ENCODE measurements at regions not wholly inside any gene's neighbourhood (a gene's known extent, or its start where the extent isn't known, plus 50 kb on each side); places are given as distances from the start of the nearest gene placed in this dataset.
A peak's percentile ranks its signal among the peaks of the same experiment; 100 is the strongest.

- no peak for FAIRE-seq
- POLR2A ChIA-PET = interaction anchor here (1.4 kb wide), 1 partner anchor 16 kb away, joined by 5 read pairs; no protein-coding TSS in a partner anchor
- no peak for TF ChIP-seq BORCS8-MEF2B (CRISPR knock-in tag; IDR thresholded peaks at IDR 0.05)
- TF ChIP-seq, protein P1, sequence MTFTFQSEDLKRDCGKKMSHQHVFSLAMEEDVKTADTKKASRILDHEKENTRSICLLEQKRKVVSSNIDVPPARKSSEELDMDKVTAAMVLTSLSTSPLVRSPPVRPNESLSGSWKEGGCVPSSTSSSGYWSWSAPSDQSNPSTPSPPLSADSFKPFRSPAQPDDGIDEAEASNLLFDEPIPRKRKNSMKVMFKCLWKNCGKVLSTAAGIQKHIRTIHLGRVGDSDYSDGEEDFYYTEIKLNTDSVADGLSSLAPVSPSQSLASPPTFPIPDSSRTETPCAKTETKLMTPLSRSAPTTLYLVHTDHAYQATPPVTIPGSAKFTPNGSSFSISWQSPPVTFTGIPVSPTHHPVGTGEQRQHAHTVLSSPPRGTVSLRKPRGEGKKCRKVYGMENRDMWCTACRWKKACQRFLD (CRISPR knock-in tag; IDR thresholded peaks at IDR 0.05; ENCODE audit: borderline replicate concordance) = no peak
- TF ChIP-seq SNAPC5 (CRISPR knock-in tag; IDR thresholded peaks at IDR 0.05; ENCODE audit: borderline replicate concordance) = no peak
- TF ChIP-seq ZHX2 (IDR thresholded peaks at IDR 0.05; ENCODE audit: low read depth) = no peak
- TF ChIP-seq ZHX2 (CRISPR knock-in tag; IDR thresholded peaks at IDR 0.05; ENCODE audit: borderline replicate concordance) = no peak
- no peak for TF ChIP-seq ZNF580 (CRISPR knock-in tag; IDR thresholded peaks at IDR 0.05; ENCODE audit: borderline replicate concordance, low read depth)
- no peak for TF ChIP-seq NFE2L1 (CRISPR knock-in tag; IDR thresholded peaks at IDR 0.05; ENCODE audit: borderline replicate concordance)
- no peak for TF ChIP-seq ASH2L (IDR thresholded peaks at IDR 0.05; ENCODE audit: insufficient read length, low read depth, low read length)
- TF ChIP-seq CBX1 (IDR thresholded peaks at IDR 0.05; ENCODE audit: low read depth) = no peak
- TF ChIP-seq PRDM10 (CRISPR knock-in tag; IDR thresholded peaks at IDR 0.05; ENCODE audit: low read depth) = no peak
- TF ChIP-seq, protein P2, sequence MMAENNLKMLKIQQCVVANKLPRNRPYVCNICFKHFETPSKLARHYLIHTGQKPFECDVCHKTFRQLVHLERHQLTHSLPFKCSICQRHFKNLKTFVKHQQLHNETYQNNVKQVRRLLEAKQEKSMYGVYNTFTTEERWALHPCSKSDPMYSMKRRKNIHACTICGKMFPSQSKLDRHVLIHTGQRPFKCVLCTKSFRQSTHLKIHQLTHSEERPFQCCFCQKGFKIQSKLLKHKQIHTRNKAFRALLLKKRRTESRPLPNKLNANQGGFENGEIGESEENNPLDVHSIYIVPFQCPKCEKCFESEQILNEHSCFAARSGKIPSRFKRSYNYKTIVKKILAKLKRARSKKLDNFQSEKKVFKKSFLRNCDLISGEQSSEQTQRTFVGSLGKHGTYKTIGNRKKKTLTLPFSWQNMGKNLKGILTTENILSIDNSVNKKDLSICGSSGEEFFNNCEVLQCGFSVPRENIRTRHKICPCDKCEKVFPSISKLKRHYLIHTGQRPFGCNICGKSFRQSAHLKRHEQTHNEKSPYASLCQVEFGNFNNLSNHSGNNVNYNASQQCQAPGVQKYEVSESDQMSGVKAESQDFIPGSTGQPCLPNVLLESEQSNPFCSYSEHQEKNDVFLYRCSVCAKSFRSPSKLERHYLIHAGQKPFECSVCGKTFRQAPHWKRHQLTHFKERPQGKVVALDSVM (CRISPR knock-in tag; IDR thresholded peaks at IDR 0.05) = no peak
These were observed 122.0 kb downstream of the WIF1 start for GRCh38 chr12:64999148-64999425.

More at GRCh38 chr12:64999148-64999425, 122.0 kb downstream of the WIF1 start:
- no peaks in the 10 kb centered on the region for H3K27me3 ChIP-seq (ENCODE audit: control insufficient read depth in 1 of 2, insufficient read depth in 2 of 2, low read length in 2 of 2)
- no peaks in the 10 kb centered on the region for H3K79me2 ChIP-seq (ENCODE audit: insufficient read depth, low read length)
- no peak overlapping the region for H2AFZ ChIP-seq (ENCODE audit: low read length)
- 0 out of 3 replicates have a peak, but pooled peaks have one; percentile 19 for ATAC-seq
- peaks cover 44% of the 10 kb centered on the region for H3K4me1 ChIP-seq (ENCODE audit: insufficient read depth, low read length)
- CTCF ChIA-PET (ENCODE audit: low intra/inter-chr PET ratio, low total read pairs) = no interaction called here
- WGBS (ENCODE audit: low lambda C conversion rate) = 0% methylated on average over 1 of the region's 1 CpG
- no peaks in the 10 kb centered on the region for H4K20me1 ChIP-seq (ENCODE audit: insufficient read depth, low read length)
- peak overlapping the region; percentile 54 for H3K27ac ChIP-seq (ENCODE audit: extremely low read length, insufficient read depth, low read length)
- H3K9me3 ChIP-seq (ENCODE audit: low read length) = no peaks in the 10 kb centered on the region
- peak overlapping the region; percentile 2; the same call in 1 of the 2 replicates for H3K9ac ChIP-seq (ENCODE audit: insufficient read depth, low read depth, low read length)
- H3K4me2 ChIP-seq (ENCODE audit: low read depth, low read length) = peak overlapping the region; percentile 71
- no peak for DNase-seq (ENCODE audit: low spot score)
- no peaks in the 10 kb centered on the region for H3K36me3 ChIP-seq (replicated peaks in 1 of 2; ENCODE audit: control insufficient read depth in 1 of 2, insufficient read depth in 2 of 2, low read length in 2 of 2)
- intact Hi-C loops (cut with micrococcal nuclease; ENCODE audit: unreplicated experiment) = no loop called here
- no TSS peak for BruUV-seq (replicated peaks)
- in situ Hi-C loops (cut with HindIII; ENCODE audit: extremely low pct_ligation_motif_present, low pct_unique_long_range_greater_than_20kb) = no loop called here
- H3K4me3 ChIP-seq (replicated peaks in 1 of 3; ENCODE audit: insufficient read depth in 1 of 3, low read depth in 2 of 3, low read length in 3 of 3) = no peak overlapping the region
